ENCODE measurements at regions not wholly inside any gene's neighbourhood (a gene's known extent, or its start where the extent isn't known, plus 50 kb on each side); places are given as distances from the start of the nearest gene placed in this dataset.
A peak's percentile ranks its signal among the peaks of the same experiment; 100 is the strongest.
"Not testable (repeated sequence)": the region's sequence is repeated elsewhere in the genome, so short reads cannot be mapped to it uniquely, and the experiment has no call there.

GRCh38 chr3:31101285-31101684, 206.8 kb upstream of the GADL1 start:
- not testable (repeated sequence) for H3K4me2 ChIP-seq (ENCODE audit: low read length, poor library complexity, severe bottlenecking); DNase-seq; H4K8ac ChIP-seq (ENCODE audit: low read length)

GRCh38 chr3:31102196-31102879, 207.9 kb upstream of the GADL1 start:
- no peak overlapping the region for H3K4me2 ChIP-seq (ENCODE audit: low read length, poor library complexity, severe bottlenecking)
- no peak overlapping the region for H2BK12ac ChIP-seq (ENCODE audit: low read length in 2 of 2)
- no peak overlapping the region for H3K9ac ChIP-seq (ENCODE audit: low read length)
- WGBS, result 88% methylated on average over 5 of the region's 8 CpGs
- H3K4ac ChIP-seq (ENCODE audit: low read depth in 1 of 2, low read length in 2 of 2), result no peak overlapping the region
- no peaks in the 10 kb centered on the region for H3K36me3 ChIP-seq (ENCODE audit: control insufficient read depth in 1 of 2, insufficient read depth in 2 of 2, low read depth in 1 of 2, low read length in 2 of 2)
- H4K8ac ChIP-seq (ENCODE audit: low read length), result no peak overlapping the region
- no peak overlapping the region for H3K18ac ChIP-seq (ENCODE audit: low read depth in 1 of 2, low read length in 2 of 2)
- H3K79me1 ChIP-seq (replicated peaks; ENCODE audit: low read length, poor library complexity, severe bottlenecking), result no peaks in the 10 kb centered on the region
- no peak overlapping the region for H2BK15ac ChIP-seq (ENCODE audit: low read depth, poor library complexity, severe bottlenecking)
- H3K23ac ChIP-seq (ENCODE audit: low read length in 2 of 2), result no peak overlapping the region
- H3K27me3 ChIP-seq (ENCODE audit: control insufficient read depth in 1 of 2, insufficient read depth in 1 of 2, low read length in 2 of 2), result peaks cover 0 to 3% of the 10 kb centered on the region in 2 experiments
- H3K4me3 ChIP-seq (ENCODE audit: insufficient read depth in 1 of 2, low read depth in 1 of 2, low read length in 2 of 2), result no peak overlapping the region
- H3K4me1 ChIP-seq (ENCODE audit: control insufficient read depth, insufficient read depth, low read depth, low read length), result no peaks in the 10 kb centered on the region
- no peak overlapping the region for H3K27ac ChIP-seq (ENCODE audit: low read length, poor library complexity, severe bottlenecking)
- H4K91ac ChIP-seq (ENCODE audit: low read length), result no peak overlapping the region
- H2AFZ ChIP-seq (ENCODE audit: low read depth, low read length), result no peak overlapping the region
- no peaks in the 10 kb centered on the region for H3K9me3 ChIP-seq (ENCODE audit: control insufficient read depth, low read length)
- no peak overlapping the region for H2BK5ac ChIP-seq (ENCODE audit: low read depth, low read length, poor library complexity, severe bottlenecking)
- no peak for DNase-seq
- H2BK120ac ChIP-seq (ENCODE audit: low read depth, low read length), result no peak overlapping the region
- H3K14ac ChIP-seq (ENCODE audit: low read length in 2 of 2), result no peak overlapping the region
- no peak overlapping the region for H2AK5ac ChIP-seq (ENCODE audit: low read length, severe bottlenecking)

More at GRCh38 chr3:31101285-31101684, 206.8 kb upstream of the GADL1 start:
- H3K4me3 ChIP-seq (ENCODE audit: insufficient read depth in 1 of 2, low read depth in 1 of 2, low read length in 2 of 2); H2AFZ ChIP-seq (ENCODE audit: low read depth, low read length); H3K4ac ChIP-seq (ENCODE audit: low read depth in 1 of 2, low read length in 2 of 2); H3K27me3 ChIP-seq (ENCODE audit: control insufficient read depth in 1 of 2, insufficient read depth in 1 of 2, low read length in 2 of 2); H3K9ac ChIP-seq (ENCODE audit: low read length); H2BK5ac ChIP-seq (ENCODE audit: low read depth, low read length, poor library complexity, severe bottlenecking); H2BK120ac ChIP-seq (ENCODE audit: low read depth, low read length); H3K9me3 ChIP-seq (ENCODE audit: control insufficient read depth, low read length); H3K27ac ChIP-seq (ENCODE audit: low read length, poor library complexity, severe bottlenecking); H3K79me1 ChIP-seq (replicated peaks; ENCODE audit: low read length, poor library complexity, severe bottlenecking); H3K4me1 ChIP-seq (ENCODE audit: control insufficient read depth, insufficient read depth, low read depth, low read length); H2AK5ac ChIP-seq (ENCODE audit: low read length, severe bottlenecking); H2BK12ac ChIP-seq (ENCODE audit: low read length in 2 of 2); H3K23ac ChIP-seq (ENCODE audit: low read length in 2 of 2); H4K91ac ChIP-seq (ENCODE audit: low read length); H2BK15ac ChIP-seq (ENCODE audit: low read depth, poor library complexity, severe bottlenecking); H3K36me3 ChIP-seq (ENCODE audit: control insufficient read depth in 1 of 2, insufficient read depth in 2 of 2, low read depth in 1 of 2, low read length in 2 of 2); H3K14ac ChIP-seq (ENCODE audit: low read length in 2 of 2): not testable (repeated sequence)
- 50% methylated on average over 1 of the region's 1 CpG for WGBS
- H3K18ac ChIP-seq (ENCODE audit: low read depth in 1 of 2, low read length in 2 of 2), result peak overlapping the region; percentile 19 to 83

GRCh38 chr3:31103181-31103580, 208.7 kb upstream of the GADL1 start:
- Histone ChIP-seq H3K27me3 (ENCODE audit: control insufficient read depth in 1 of 2, insufficient read depth in 1 of 2, low read length in 2 of 2) (no peaks in the 10 kb centered on the region), H4K8ac (ENCODE audit: low read length) (no peak overlapping the region), H3K79me1 (replicated peaks; ENCODE audit: low read length, poor library complexity, severe bottlenecking) (no peaks in the 10 kb centered on the region), H3K4me3 (ENCODE audit: insufficient read depth in 1 of 2, low read depth in 1 of 2, low read length in 2 of 2) (no peak overlapping the region), H3K18ac (ENCODE audit: low read depth in 1 of 2, low read length in 2 of 2) (no peak overlapping the region), H3K23ac (ENCODE audit: low read length in 2 of 2) (no peak overlapping the region), H3K9me3 (ENCODE audit: control insufficient read depth, low read length) (no peaks in the 10 kb centered on the region), H2BK15ac (ENCODE audit: low read depth, poor library complexity, severe bottlenecking) (no peak overlapping the region), H2AFZ (ENCODE audit: low read depth, low read length) (no peak overlapping the region), H3K14ac (ENCODE audit: low read length in 2 of 2) (no peak overlapping the region), H3K36me3 (ENCODE audit: control insufficient read depth in 1 of 2, insufficient read depth in 2 of 2, low read depth in 1 of 2, low read length in 2 of 2) (no peaks in the 10 kb centered on the region), H3K4me1 (ENCODE audit: control insufficient read depth, insufficient read depth, low read depth, low read length) (no peaks in the 10 kb centered on the region), H3K4me2 (ENCODE audit: low read length, poor library complexity, severe bottlenecking) (no peak overlapping the region), H4K91ac (ENCODE audit: low read length) (no peak overlapping the region), H3K4ac (ENCODE audit: low read depth in 1 of 2, low read length in 2 of 2) (no peak overlapping the region), H2BK12ac (ENCODE audit: low read length in 2 of 2) (peak overlapping the region in 1 of 2 experiments; percentile 42), H2BK5ac (ENCODE audit: low read depth, low read length, poor library complexity, severe bottlenecking) (no peak overlapping the region), H3K9ac (ENCODE audit: low read length) (no peak overlapping the region), H2AK5ac (ENCODE audit: low read length, severe bottlenecking) (no peak overlapping the region), H2BK120ac (ENCODE audit: low read depth, low read length) (no peak overlapping the region), H3K27ac (ENCODE audit: low read length, poor library complexity, severe bottlenecking) (no peak overlapping the region)
- 85% methylated on average over 1 of the region's 2 CpGs for WGBS
- no peak for DNase-seq

- Histone ChIP-seq H2BK15ac (ENCODE audit: low read depth, poor library complexity, severe bottlenecking) (no peak overlapping the region), H3K27ac (ENCODE audit: low read length, poor library complexity, severe bottlenecking) (no peak overlapping the region), H4K91ac (ENCODE audit: low read length) (no peak overlapping the region), H3K23ac (ENCODE audit: low read length in 2 of 2) (no peak overlapping the region), H3K9me3 (ENCODE audit: control insufficient read depth, low read length) (no peaks in the 10 kb centered on the region), H2AK5ac (ENCODE audit: low read length, severe bottlenecking) (no peak overlapping the region), H3K36me3 (ENCODE audit: control insufficient read depth in 1 of 2, insufficient read depth in 2 of 2, low read depth in 1 of 2, low read length in 2 of 2) (no peaks in the 10 kb centered on the region), H3K14ac (ENCODE audit: low read length in 2 of 2) (no peak overlapping the region), H3K27me3 (ENCODE audit: control insufficient read depth in 1 of 2, insufficient read depth in 1 of 2, low read length in 2 of 2) (no peaks in the 10 kb centered on the region), H2AFZ (ENCODE audit: low read depth, low read length) (no peak overlapping the region), H3K18ac (ENCODE audit: low read depth in 1 of 2, low read length in 2 of 2) (no peak overlapping the region), H2BK12ac (ENCODE audit: low read length in 2 of 2) (no peak overlapping the region), H3K79me1 (replicated peaks; ENCODE audit: low read length, poor library complexity, severe bottlenecking) (no peaks in the 10 kb centered on the region), H2BK5ac (ENCODE audit: low read depth, low read length, poor library complexity, severe bottlenecking) (no peak overlapping the region), H3K4me1 (ENCODE audit: control insufficient read depth, insufficient read depth, low read depth, low read length) (no peaks in the 10 kb centered on the region), H3K4me2 (ENCODE audit: low read length, poor library complexity, severe bottlenecking) (no peak overlapping the region), H4K8ac (ENCODE audit: low read length) (no peak overlapping the region), H3K9ac (ENCODE audit: low read length) (no peak overlapping the region), H3K4me3 (ENCODE audit: insufficient read depth in 1 of 2, low read depth in 1 of 2, low read length in 2 of 2) (no peak overlapping the region), H3K4ac (ENCODE audit: low read depth in 1 of 2, low read length in 2 of 2) (no peak overlapping the region), H2BK120ac (ENCODE audit: low read depth, low read length) (no peak overlapping the region)
- no peak for DNase-seq
- WGBS, result 92% methylated on average over 3 of the region's 4 CpGs
These were observed 209.2 kb upstream of the GADL1 start for GRCh38 chr3:31103623-31104180.
